H9 (cell line): ENCODE measurements at regions not wholly inside any gene's neighbourhood (a gene's known extent, or its start where the extent isn't known, plus 50 kb on each side); places are given as distances from the start of the nearest gene placed in this dataset.

Experiments
- DNase-seq: peaks from one replicate; pipeline ENCODE4 v3.0.0-alpha.2; 2017
- H2AFZ ChIP-seq: one replicate; pipeline ENCODE4 v1.6.1; 2013; ENCODE audit warnings: mild to moderate bottlenecking, low read length, control low read depth, moderate library complexity
- H2AK5ac ChIP-seq: 2 replicates; pipeline ENCODE4 v1.6.1; 2013; ENCODE audit warnings: low read length, control low read depth, mixed read lengths; ENCODE audit not compliant: insufficient read length
- H2BK120ac ChIP-seq: one replicate; pipeline ENCODE4 v1.6.1; 2013; ENCODE audit warnings: low read depth, mild to moderate bottlenecking, low read length, control low read depth, inconsistent platforms; ENCODE audit not compliant: poor library complexity, severe bottlenecking
- H2BK12ac ChIP-seq: 2 replicates; pipeline ENCODE4 v1.6.1; 2013; ENCODE audit warnings: low read length, control low read depth, mixed read lengths, low read depth; ENCODE audit not compliant: insufficient read length
- H2BK15ac ChIP-seq: 2 replicates; pipeline ENCODE4 v1.6.1; 2013; ENCODE audit warnings: low read depth, low read length, control low read depth
- H2BK20ac ChIP-seq: one replicate; pipeline ENCODE4 v1.6.1; 2013; ENCODE audit warnings: low read depth, mild to moderate bottlenecking, low read length, control low read depth, inconsistent platforms; ENCODE audit not compliant: poor library complexity, severe bottlenecking
- H2BK5ac ChIP-seq: 2 replicates; pipeline ENCODE4 v1.6.1; 2013; ENCODE audit warnings: low read length, control low read depth, mixed read lengths; ENCODE audit not compliant: insufficient read length
- H3K14ac ChIP-seq: 2 replicates; pipeline ENCODE4 v1.6.1; 2013; ENCODE audit warnings: low read length, control low read depth; ENCODE audit not compliant: insufficient read depth
- H3K18ac ChIP-seq: 2 replicates; pipeline ENCODE4 v1.6.1; 2013; ENCODE audit warnings: low read depth, mild to moderate bottlenecking, mixed read lengths, low read length, control low read depth; ENCODE audit not compliant: insufficient read length
- H3K23ac ChIP-seq: 2 replicates; pipeline ENCODE4 v1.6.1; 2013; ENCODE audit warnings: low read length, control low read depth, mixed read lengths, low read depth; ENCODE audit not compliant: insufficient read length
- H3K23me2 ChIP-seq: 2 replicates; pipeline ENCODE4 v1.6.1; 2013; ENCODE audit warnings: low read depth, mild to moderate bottlenecking, mixed read lengths, low read length, control low read depth; ENCODE audit not compliant: insufficient read length, poor library complexity, severe bottlenecking
- H3K27ac ChIP-seq: 2 replicates; pipeline ENCODE4 v1.5.1; 2013; ENCODE audit warnings: low read length, control low read depth, mixed read lengths, low read depth; ENCODE audit not compliant: insufficient read length
- H3K27me3 ChIP-seq: 2 replicates; pipeline ENCODE4 v1.6.1; 2013; ENCODE audit warnings: low read length, control low read depth, inconsistent platforms; ENCODE audit not compliant: insufficient read depth
- H3K4ac ChIP-seq: 2 replicates; pipeline ENCODE4 v1.6.1; 2013; ENCODE audit warnings: low read depth, mild to moderate bottlenecking, control low read depth, inconsistent platforms, low read length, moderate library complexity
- H3K4me1 ChIP-seq: 2 replicates; pipeline ENCODE4 v1.6.1; 2013; ENCODE audit warnings: low read length, control low read depth, inconsistent platforms; ENCODE audit not compliant: insufficient read depth
- H3K4me2 ChIP-seq: 2 replicates; pipeline ENCODE4 v1.6.1; 2013; ENCODE audit warnings: low read length, control low read depth, mixed read lengths; ENCODE audit not compliant: insufficient read length, insufficient read depth
- H3K56ac ChIP-seq: 2 replicates; pipeline ENCODE4 v1.6.1; 2013; ENCODE audit warnings: low read depth, mild to moderate bottlenecking, mixed read lengths, low read length, control low read depth; ENCODE audit not compliant: insufficient read length
- H3K79me1 ChIP-seq: 2 replicates; pipeline ENCODE4 v1.6.1; 2013; ENCODE audit warnings: low read depth, mild to moderate bottlenecking, moderate library complexity, low read length, control low read depth, inconsistent platforms; ENCODE audit not compliant: insufficient read depth, poor library complexity, severe bottlenecking
- H3K79me2 ChIP-seq: 2 replicates; pipeline ENCODE4 v1.6.1; 2013; ENCODE audit warnings: low read length, control low read depth, inconsistent platforms; ENCODE audit not compliant: insufficient read depth
- H3K9ac ChIP-seq: 2 replicates; pipeline ENCODE4 v1.6.1; 2013; ENCODE audit warnings: low read length, control low read depth, mixed read lengths; ENCODE audit not compliant: insufficient read length; ENCODE audit errors: extremely low read depth
- H3K9me3 ChIP-seq: one replicate; pipeline ENCODE4 v1.6.1; 2013; ENCODE audit warnings: low read depth, low read length, inconsistent platforms; ENCODE audit not compliant: control insufficient read depth
- H3T11ph ChIP-seq: one replicate; pipeline ENCODE4 v1.6.1; 2013; ENCODE audit warnings: mild to moderate bottlenecking, low read length, control low read depth, inconsistent platforms
- H4K20me1 ChIP-seq: one replicate; pipeline ENCODE4 v1.6.1; 2013; ENCODE audit not compliant: control insufficient read depth, insufficient read length, insufficient read depth
- H4K5ac ChIP-seq: 2 replicates; pipeline ENCODE4 v1.6.1; 2013; ENCODE audit warnings: low read depth, mild to moderate bottlenecking, mixed read lengths, low read length, control low read depth; ENCODE audit not compliant: insufficient read length
- H4K8ac ChIP-seq: replicated peaks from 2 replicates; pipeline ENCODE4 v1.6.1; 2013; ENCODE audit warnings: low read length, control low read depth, mixed read lengths, low read depth; ENCODE audit not compliant: insufficient read length
- H4K91ac ChIP-seq: 2 replicates; pipeline ENCODE4 v1.6.1; 2013; ENCODE audit warnings: low read depth, mild to moderate bottlenecking, moderate library complexity, mixed read lengths, low read length, control low read depth; ENCODE audit not compliant: insufficient read length
- H3K27ac Mint-ChIP-seq, 3 experiments: 2 replicates in 2 of 3; 3 replicates in 1 of 3; pipeline ENCODE4 v1.8.0; 2020 to 2021; ENCODE audit warnings: mixed read lengths in 3 of 3, mild to moderate bottlenecking in 1 of 3, moderate library complexity in 1 of 3
- H3K27me3 Mint-ChIP-seq: 2 replicates; pipeline ENCODE4 v1.8.0; 2021; ENCODE audit warnings: low read depth, mild to moderate bottlenecking, moderate library complexity, mixed read lengths
- H3K36me3 Mint-ChIP-seq, 3 experiments: 2 replicates in 2 of 3; 3 replicates in 1 of 3; pipeline ENCODE4 v1.8.0; 2020 to 2021; ENCODE audit warnings: low read depth in 3 of 3, mixed read lengths in 3 of 3; ENCODE audit not compliant: insufficient read depth in 1 of 3
- H3K4me1 Mint-ChIP-seq, 2 experiments: 2 replicates each; pipeline ENCODE4 v1.8.0; 2020; ENCODE audit warnings: mixed read lengths in 2 of 2
- H3K4me3 Mint-ChIP-seq, 2 experiments: 2 replicates in 1 of 2; 3 replicates in 1 of 2; pipeline ENCODE4 v1.8.0; 2020 to 2021; ENCODE audit warnings: mild to moderate bottlenecking in 2 of 2, mixed read lengths in 2 of 2, moderate library complexity in 1 of 2
- H3K9me3 Mint-ChIP-seq, 2 experiments: 2 replicates in 1 of 2; 3 replicates in 1 of 2; pipeline ENCODE4 v1.8.0; 2020; ENCODE audit warnings: mild to moderate bottlenecking in 2 of 2, mixed read lengths in 2 of 2, moderate library complexity in 1 of 2
- WGBS: extraction: QIAGEN DNeasy Blood & Tissue Kit; methylation state at CpG from one replicate; pipeline ENCODE4 v1.1.7; 2013; ENCODE audit warnings: missing lambda C conversion rate, low lambda C conversion rate, mixed read lengths; ENCODE audit not compliant: insufficient read length; ENCODE audit errors: extremely low coverage; 5-methylcytosine and 5-hydroxymethylcytosine counted together
- TF ChIP-seq, protein P1 (sequence below): fragments of 200-600 bp; sonication (generic); conservative IDR thresholded peaks from 3 replicates; pipeline ENCODE4 v1.8.0; 2021; ENCODE audit warnings: antibody characterized with exemption, mild to moderate bottlenecking

- Histone ChIP-seq H3K27ac (no peak overlapping the region), H4K5ac (no peak overlapping the region), H3K79me2 (no peaks in the 10 kb centered on the region), H3K27me3 (no peaks in the 10 kb centered on the region), H4K8ac (no peak overlapping the region), H2BK20ac (no peak overlapping the region), H3K4me2 (no peak overlapping the region), H2BK12ac (no peak overlapping the region), H3K4ac (no peak overlapping the region), H2AFZ (no peak overlapping the region), H2BK120ac (no peak overlapping the region), H3K14ac (no peak overlapping the region), H4K91ac (no peak overlapping the region), H2AK5ac (no peak overlapping the region), H3K56ac (no peak overlapping the region), H3K9me3 (no peaks in the 10 kb centered on the region), H2BK5ac (no peak overlapping the region), H3K9ac (no peak overlapping the region), H3T11ph (no peak overlapping the region), H4K20me1 (no peaks in the 10 kb centered on the region), H3K23ac (no peak overlapping the region), H3K4me1 (no peaks in the 10 kb centered on the region), H2BK15ac (no peak overlapping the region), H3K18ac (no peak overlapping the region), H3K79me1 (no peaks in the 10 kb centered on the region), H3K23me2 (no peaks in the 10 kb centered on the region)
- Mint-ChIP-seq H3K27me3 (no peaks in the 10 kb centered on the region), H3K9me3 (no peaks in the 10 kb centered on the region), H3K4me3 (no peak overlapping the region), H3K4me1 (peaks cover 3 to 5% of the 10 kb centered on the region in 2 experiments; a peak in 2 of 4 replicates), H3K36me3 (no peaks in the 10 kb centered on the region), H3K27ac (peak overlapping the region in 1 of 3 experiments; percentile 1; a peak in 2 of 7 replicates)
- no CpG with 5 or more reads among the region's 1 CpG for WGBS
- TF ChIP-seq, protein P1, sequence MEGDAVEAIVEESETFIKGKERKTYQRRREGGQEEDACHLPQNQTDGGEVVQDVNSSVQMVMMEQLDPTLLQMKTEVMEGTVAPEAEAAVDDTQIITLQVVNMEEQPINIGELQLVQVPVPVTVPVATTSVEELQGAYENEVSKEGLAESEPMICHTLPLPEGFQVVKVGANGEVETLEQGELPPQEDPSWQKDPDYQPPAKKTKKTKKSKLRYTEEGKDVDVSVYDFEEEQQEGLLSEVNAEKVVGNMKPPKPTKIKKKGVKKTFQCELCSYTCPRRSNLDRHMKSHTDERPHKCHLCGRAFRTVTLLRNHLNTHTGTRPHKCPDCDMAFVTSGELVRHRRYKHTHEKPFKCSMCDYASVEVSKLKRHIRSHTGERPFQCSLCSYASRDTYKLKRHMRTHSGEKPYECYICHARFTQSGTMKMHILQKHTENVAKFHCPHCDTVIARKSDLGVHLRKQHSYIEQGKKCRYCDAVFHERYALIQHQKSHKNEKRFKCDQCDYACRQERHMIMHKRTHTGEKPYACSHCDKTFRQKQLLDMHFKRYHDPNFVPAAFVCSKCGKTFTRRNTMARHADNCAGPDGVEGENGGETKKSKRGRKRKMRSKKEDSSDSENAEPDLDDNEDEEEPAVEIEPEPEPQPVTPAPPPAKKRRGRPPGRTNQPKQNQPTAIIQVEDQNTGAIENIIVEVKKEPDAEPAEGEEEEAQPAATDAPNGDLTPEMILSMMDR, result no peak
- DNase-seq, result no peak
These were observed 1231.2 kb upstream of the FLRT2 start for GRCh38 chr14:84298663-84299195.
